Calu3 (cell line): ENCODE measurements at regions not wholly inside any gene's neighbourhood (a gene's known extent, or its start where the extent isn't known, plus 50 kb on each side); places are given as distances from the start of the nearest gene placed in this dataset.

Source experiments
- BruUV-seq: library from RNA; stranded (reverse); fragments of 400-500 nt; replicated peaks from 2 replicates; lab custom pipeline; 2021; lab: Mats Ljungman, UMichigan
- CTCF ChIA-PET: fragments of 300-600 bp; sonication (Branson Sonifier 250); formaldehyde crosslinking; loops from one replicate; lab custom pipeline; 2022; ENCODE audit warnings: antibody characterized with exemption; lab: Charles Lee
- DNase-seq: peaks from one replicate; pipeline ENCODE4 v3.0.0; 2022
- H3K27ac Mint-ChIP-seq: one replicate; pipeline ENCODE4 v1.8.0; 2022; ENCODE audit warnings: mixed read lengths; ENCODE audit not compliant: unreplicated experiment
- H3K27me3 Mint-ChIP-seq: one replicate; pipeline ENCODE4 v1.8.0; 2022; ENCODE audit warnings: mixed read lengths; ENCODE audit not compliant: unreplicated experiment
- H3K36me3 Mint-ChIP-seq: one replicate; pipeline ENCODE4 v1.8.0; 2022; ENCODE audit warnings: mild to moderate bottlenecking, moderate library complexity, mixed read lengths; ENCODE audit not compliant: insufficient read depth, unreplicated experiment
- H3K4me1 Mint-ChIP-seq: one replicate; pipeline ENCODE4 v1.8.0; 2022; ENCODE audit warnings: mild to moderate bottlenecking, low read depth, mixed read lengths; ENCODE audit not compliant: unreplicated experiment
- H3K4me3 Mint-ChIP-seq: one replicate; pipeline ENCODE4 v1.8.0; 2022; ENCODE audit warnings: mild to moderate bottlenecking, low read depth, moderate library complexity, mixed read lengths; ENCODE audit not compliant: unreplicated experiment
- H3K9me3 Mint-ChIP-seq: one replicate; pipeline ENCODE4 v1.8.0; 2022; ENCODE audit warnings: low read depth, mixed read lengths; ENCODE audit not compliant: unreplicated experiment
- CTCF ChIP-seq: fragments of 200-600 bp; IDR thresholded peaks from one replicate; pipeline ENCODE4 v1.8.0; 2022; ENCODE audit warnings: antibody characterized with exemption; ENCODE audit not compliant: unreplicated experiment
- intact Hi-C: fragments of 100-400 bp; cut with micrococcal nuclease; formaldehyde crosslinking; loops from one replicate; pipeline ENCODE4 v1.10.0; 2022; ENCODE audit not compliant: unreplicated experiment

DNA sequence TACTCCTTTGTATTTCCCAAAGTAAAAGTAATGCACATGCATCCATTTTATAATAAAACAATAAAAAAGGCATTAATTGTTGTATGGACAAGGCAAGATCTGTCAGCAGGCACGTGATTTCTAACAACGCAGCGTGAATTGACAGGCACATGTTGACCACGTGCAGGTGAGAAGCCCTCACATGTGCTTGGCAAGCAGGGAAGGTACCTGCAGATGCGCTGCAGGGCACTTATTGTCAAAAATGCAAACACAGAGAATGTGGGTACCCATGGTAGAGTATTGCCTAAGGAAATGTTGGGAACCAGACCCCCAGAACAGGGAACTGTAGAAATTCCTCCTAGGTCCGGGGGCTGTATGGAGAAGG lies 515.0 kb upstream of the HS6ST1 start:
- TF ChIP-seq CTCF: no peak
- Mint-ChIP-seq H3K27me3 (no peaks in the 10 kb centered on the region), H3K4me1 (no peaks in the 10 kb centered on the region), H3K9me3 (peaks cover 5% of the 10 kb centered on the region), H3K4me3 (no peak overlapping the region), H3K36me3 (no peaks in the 10 kb centered on the region), H3K27ac (no peak overlapping the region)
- intact Hi-C loops: no loop called here
- CTCF ChIA-PET: no interaction called here
- no peak for DNase-seq
- BruUV-seq: no TSS peak

DNA sequence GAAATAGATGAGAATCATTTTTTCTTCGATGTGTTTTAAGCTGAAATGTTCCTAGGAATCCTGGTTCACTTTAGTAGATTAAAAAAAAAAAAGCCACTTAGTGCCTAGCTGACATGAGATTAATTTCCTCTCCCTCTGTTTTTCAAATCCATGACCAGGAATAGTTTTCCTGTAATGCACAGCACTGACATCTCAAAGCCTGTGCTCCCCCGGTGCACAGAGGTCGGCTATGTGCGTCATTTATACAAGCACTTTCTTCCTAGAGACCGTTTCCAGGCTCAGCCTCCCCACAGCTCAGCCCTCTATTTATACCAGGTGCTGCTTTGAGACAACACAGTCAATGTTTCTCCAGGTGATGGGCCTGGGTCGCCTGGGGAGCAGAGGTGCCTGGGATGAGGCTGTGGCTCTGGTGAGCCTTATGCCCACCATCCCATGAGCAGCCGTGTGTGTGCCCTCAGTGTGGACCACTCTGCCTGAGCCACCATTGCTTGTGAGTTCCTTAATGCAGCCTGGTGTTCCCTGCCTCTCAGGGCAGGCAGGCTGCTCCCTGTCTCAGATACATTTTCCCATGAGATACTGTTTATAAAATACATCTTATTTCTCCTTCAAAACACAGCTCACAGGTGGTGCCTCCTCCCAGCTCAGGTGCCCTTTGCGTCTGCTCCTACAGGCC lies 515.7 kb upstream of the HS6ST1 start:
- Mint-ChIP-seq H3K27ac (no peak overlapping the region), H3K4me1 (no peaks in the 10 kb centered on the region), H3K27me3 (no peaks in the 10 kb centered on the region), H3K36me3 (no peaks in the 10 kb centered on the region), H3K9me3 (peaks cover 5% of the 10 kb centered on the region), H3K4me3 (no peak overlapping the region)
- intact Hi-C loops: no loop called here
- CTCF ChIA-PET: no interaction called here
- no peak for TF ChIP-seq CTCF
- no peak for DNase-seq
- no TSS peak for BruUV-seq

DNA sequence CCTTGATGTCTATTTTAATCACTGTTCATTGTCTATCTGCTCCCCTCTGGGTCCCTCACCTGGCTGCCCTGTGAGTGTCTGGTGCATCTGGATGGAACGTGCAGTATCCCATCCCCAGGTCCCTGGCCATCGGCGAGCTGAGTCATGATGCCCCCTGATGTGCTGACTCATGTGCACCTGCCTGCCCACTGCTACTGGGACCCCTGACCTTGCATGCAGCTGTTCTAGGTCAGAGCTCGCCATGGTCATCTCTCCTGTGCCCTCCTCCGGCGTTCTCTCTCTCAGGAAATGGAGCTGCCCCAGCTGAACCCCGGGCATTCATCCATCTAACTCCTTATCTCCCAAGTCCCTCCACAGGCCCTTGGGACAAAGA lies 516.2 kb upstream of the HS6ST1 start:
- no peaks in the 10 kb centered on the region for H3K4me1 Mint-ChIP-seq
- CTCF ChIA-PET: no interaction called here
- H3K27ac Mint-ChIP-seq: no peak overlapping the region
- peaks cover 5% of the 10 kb centered on the region for H3K9me3 Mint-ChIP-seq
- no peak for TF ChIP-seq CTCF
- H3K36me3 Mint-ChIP-seq: no peaks in the 10 kb centered on the region
- no peak for DNase-seq
- BruUV-seq: no TSS peak
- no peaks in the 10 kb centered on the region for H3K27me3 Mint-ChIP-seq
- H3K4me3 Mint-ChIP-seq: no peak overlapping the region
- intact Hi-C loops: no loop called here

GRCh38 chr2:128835342-128835855 lies 516.7 kb upstream of the HS6ST1 start:
- Mint-ChIP-seq H3K27ac (no peak overlapping the region), H3K27me3 (no peaks in the 10 kb centered on the region), H3K4me3 (no peak overlapping the region), H3K4me1 (no peaks in the 10 kb centered on the region), H3K36me3 (no peaks in the 10 kb centered on the region), H3K9me3 (peaks cover 5% of the 10 kb centered on the region)
- BruUV-seq: no TSS peak
- intact Hi-C loops: no loop called here
- CTCF ChIA-PET: no interaction called here
- no peak for DNase-seq
- no peak for TF ChIP-seq CTCF
